Upper lobe of right lung (tissue), 1 donor: ENCODE measurements at regions not wholly inside any gene's neighbourhood (a gene's known extent, or its start where the extent isn't known, plus 50 kb on each side); places are given as distances from the start of the nearest gene placed in this dataset.

ENCODE experiments used
- ATAC-seq: fragments of 200-7000 bp; cut with Tn5 transposase; one replicate; pipeline ENCODE4 v1.9.1; 2020; ENCODE audit warnings: mild to moderate bottlenecking, moderate library complexity
- DNase-seq: peaks from one replicate; pipeline ENCODE4 v3.0.0-alpha.2; 2020
- H3K27ac ChIP-seq: fragments of 200-600 bp; one replicate; pipeline ENCODE4 v1.8.0; 2022
- H3K27me3 ChIP-seq: fragments of 200-600 bp; one replicate; pipeline ENCODE4 v1.8.0; 2022; ENCODE audit warnings: mild to moderate bottlenecking
- H3K36me3 ChIP-seq: fragments of 200-600 bp; one replicate; pipeline ENCODE4 v1.8.0; 2022
- H3K4me1 ChIP-seq: fragments of 200-600 bp; one replicate; pipeline ENCODE4 v1.8.0; 2022
- H3K4me3 ChIP-seq: fragments of 200-600 bp; one replicate; pipeline ENCODE4 v1.8.0; 2022; ENCODE audit warnings: mild to moderate bottlenecking
- H3K9me3 ChIP-seq: fragments of 200-600 bp; one replicate; pipeline ENCODE4 v1.8.0; 2022
- intact Hi-C: fragments of 100-400 bp; cut with DNase I; formaldehyde crosslinking; loops from one replicate; pipeline ENCODE4 v1.11.0; 2022
- TF ChIP-seq, protein P1 (sequence below): fragments of 200-600 bp; IDR thresholded peaks from one replicate; pipeline ENCODE4 v1.8.0; 2022; ENCODE audit warnings: antibody characterized with exemption
- donor health status: DM: no; HTN: yes; CAD: no; lungs with severe emphysema.

DNA sequence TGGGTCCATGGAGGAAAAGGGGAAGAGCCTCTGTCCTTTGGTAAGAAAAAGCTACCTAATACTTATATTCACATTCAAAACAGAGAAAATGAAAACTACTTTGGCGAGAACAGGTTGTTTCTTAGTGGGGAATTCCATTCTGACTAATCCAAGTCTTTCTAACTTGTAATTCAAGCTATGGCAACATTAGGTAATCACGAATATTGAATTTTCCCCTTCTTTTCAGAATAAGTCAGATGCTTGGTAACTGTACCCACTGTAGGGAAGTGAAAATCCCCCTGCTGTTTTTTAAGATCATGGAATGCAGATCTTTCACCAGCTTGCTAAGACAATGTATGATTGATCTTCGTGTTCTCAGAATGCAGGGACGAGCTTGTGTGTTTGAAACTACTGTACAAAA lies 384.4 kb downstream of the TCERG1L start:
- no peak for DNase-seq

DNA sequence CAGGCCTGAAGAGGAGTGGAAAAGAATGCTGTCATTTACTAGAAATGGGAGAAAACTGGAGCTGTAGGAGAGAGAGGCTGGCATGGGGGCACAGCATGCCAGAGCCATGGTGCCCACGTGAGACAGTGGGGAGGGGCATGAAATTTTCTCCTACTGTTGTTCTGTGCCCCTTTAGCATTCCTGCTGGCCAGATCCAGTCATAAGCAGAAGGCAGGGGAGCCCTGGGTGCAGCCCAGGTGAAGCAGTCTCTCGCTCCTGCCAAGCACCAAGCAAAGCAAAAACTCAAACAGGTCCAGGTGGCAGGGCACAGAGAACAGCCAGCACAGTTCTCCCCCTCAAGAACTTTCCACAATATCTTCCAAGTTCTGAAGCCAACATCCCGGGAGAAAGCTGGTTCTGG lies 383.2 kb downstream of the TCERG1L start:
- DNase-seq = no peak
- ATAC-seq = no peak
- H3K27ac ChIP-seq = no peak overlapping the region
- H3K36me3 ChIP-seq = no peaks in the 10 kb centered on the region
- no peaks in the 10 kb centered on the region for H3K9me3 ChIP-seq
- H3K27me3 ChIP-seq = no peaks in the 10 kb centered on the region
- H3K4me3 ChIP-seq = no peak overlapping the region
- TF ChIP-seq, protein P1, sequence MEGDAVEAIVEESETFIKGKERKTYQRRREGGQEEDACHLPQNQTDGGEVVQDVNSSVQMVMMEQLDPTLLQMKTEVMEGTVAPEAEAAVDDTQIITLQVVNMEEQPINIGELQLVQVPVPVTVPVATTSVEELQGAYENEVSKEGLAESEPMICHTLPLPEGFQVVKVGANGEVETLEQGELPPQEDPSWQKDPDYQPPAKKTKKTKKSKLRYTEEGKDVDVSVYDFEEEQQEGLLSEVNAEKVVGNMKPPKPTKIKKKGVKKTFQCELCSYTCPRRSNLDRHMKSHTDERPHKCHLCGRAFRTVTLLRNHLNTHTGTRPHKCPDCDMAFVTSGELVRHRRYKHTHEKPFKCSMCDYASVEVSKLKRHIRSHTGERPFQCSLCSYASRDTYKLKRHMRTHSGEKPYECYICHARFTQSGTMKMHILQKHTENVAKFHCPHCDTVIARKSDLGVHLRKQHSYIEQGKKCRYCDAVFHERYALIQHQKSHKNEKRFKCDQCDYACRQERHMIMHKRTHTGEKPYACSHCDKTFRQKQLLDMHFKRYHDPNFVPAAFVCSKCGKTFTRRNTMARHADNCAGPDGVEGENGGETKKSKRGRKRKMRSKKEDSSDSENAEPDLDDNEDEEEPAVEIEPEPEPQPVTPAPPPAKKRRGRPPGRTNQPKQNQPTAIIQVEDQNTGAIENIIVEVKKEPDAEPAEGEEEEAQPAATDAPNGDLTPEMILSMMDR = no peak
- intact Hi-C loops = no loop called here
- no peaks in the 10 kb centered on the region for H3K4me1 ChIP-seq

More for the DNA sequence above, 384.4 kb downstream of the TCERG1L start:
- H3K4me1 ChIP-seq = no peaks in the 10 kb centered on the region
- intact Hi-C loops = no loop called here
- no peaks in the 10 kb centered on the region for H3K36me3 ChIP-seq
- ATAC-seq = no peak
- no peak overlapping the region for H3K4me3 ChIP-seq
- no peaks in the 10 kb centered on the region for H3K27me3 ChIP-seq
- H3K27ac ChIP-seq = no peak overlapping the region
- TF ChIP-seq, protein P1 = no peak
- no peaks in the 10 kb centered on the region for H3K9me3 ChIP-seq

DNA sequence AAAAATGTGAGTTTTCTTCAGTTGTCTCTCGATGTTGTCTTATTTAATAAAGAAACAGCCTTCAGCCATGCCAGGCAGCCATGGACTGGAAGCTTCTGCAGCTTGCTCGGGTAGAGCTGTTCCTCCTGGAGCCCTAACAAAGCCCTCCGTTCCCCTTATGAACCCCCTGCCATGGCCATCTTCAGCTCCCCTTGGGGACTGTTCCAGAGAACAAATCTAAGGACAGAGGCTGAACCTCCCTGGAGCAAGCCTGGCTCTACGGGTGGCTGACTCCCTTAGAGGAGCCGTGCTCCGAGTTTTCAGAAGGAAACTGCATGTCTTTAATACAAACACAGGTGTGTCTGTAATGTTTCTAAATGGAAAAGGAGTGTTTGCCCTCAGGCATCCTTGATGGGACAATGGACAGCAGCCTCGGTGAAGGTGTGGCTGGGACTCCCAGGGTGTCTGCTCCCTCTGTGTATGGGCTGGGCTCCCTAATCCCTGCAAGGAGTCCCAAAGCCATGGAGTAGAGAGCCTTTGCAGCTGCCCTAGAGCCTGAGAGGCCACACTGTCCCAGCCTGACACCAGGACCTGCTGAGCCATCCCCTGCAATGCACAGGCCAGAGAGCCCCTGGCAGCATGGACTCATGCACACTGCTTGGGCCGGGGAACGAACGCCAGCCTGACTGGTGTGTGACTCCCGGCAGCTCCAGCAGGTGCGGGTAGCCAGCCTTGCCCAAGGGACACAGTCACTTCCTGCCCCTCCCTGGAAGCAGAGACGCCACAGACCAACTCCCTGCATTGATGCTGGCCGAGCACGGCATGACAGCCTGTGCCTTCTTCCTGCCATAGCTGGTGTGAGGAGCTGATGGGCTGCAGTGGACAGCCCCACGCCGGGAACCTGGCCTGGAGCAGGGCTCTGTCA lies 381.8 kb downstream of the TCERG1L start:
- Histone ChIP-seq H3K9me3 (no peaks in the 10 kb centered on the region), H3K4me1 (no peaks in the 10 kb centered on the region), H3K4me3 (no peak overlapping the region), H3K27me3 (no peaks in the 10 kb centered on the region), H3K27ac (no peak overlapping the region), H3K36me3 (no peaks in the 10 kb centered on the region)
- intact Hi-C loops = no loop called here
- ATAC-seq = no peak
- DNase-seq = no peak
- TF ChIP-seq, protein P1 = no peak

DNA sequence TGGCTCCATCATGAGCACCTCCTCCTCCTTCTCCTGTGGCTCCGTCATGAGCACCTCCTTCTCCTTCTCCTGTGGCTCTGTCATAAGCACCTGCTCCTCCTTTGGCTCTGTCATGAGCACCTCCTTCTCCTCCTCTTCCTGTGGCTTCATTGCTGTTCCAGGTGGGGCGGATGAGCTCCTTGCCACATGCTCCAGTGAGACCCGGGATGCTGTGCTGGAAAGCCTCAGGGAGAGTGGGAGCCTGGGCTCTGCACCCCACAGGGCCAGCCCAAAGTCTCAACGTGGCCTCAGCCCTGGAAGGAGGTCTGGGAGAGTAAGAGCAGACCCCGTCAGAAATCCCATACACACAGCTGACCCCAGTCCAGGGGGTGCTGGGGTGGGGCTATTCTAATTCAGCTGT lies 380.7 kb downstream of the TCERG1L start:
- intact Hi-C loops = no loop called here
- no peak for DNase-seq
- Histone ChIP-seq H3K4me3 (no peak overlapping the region), H3K36me3 (no peaks in the 10 kb centered on the region), H3K4me1 (no peaks in the 10 kb centered on the region), H3K27me3 (no peaks in the 10 kb centered on the region), H3K27ac (no peak overlapping the region), H3K9me3 (no peaks in the 10 kb centered on the region)
- TF ChIP-seq, protein P1 = no peak
- no peak for ATAC-seq

DNA sequence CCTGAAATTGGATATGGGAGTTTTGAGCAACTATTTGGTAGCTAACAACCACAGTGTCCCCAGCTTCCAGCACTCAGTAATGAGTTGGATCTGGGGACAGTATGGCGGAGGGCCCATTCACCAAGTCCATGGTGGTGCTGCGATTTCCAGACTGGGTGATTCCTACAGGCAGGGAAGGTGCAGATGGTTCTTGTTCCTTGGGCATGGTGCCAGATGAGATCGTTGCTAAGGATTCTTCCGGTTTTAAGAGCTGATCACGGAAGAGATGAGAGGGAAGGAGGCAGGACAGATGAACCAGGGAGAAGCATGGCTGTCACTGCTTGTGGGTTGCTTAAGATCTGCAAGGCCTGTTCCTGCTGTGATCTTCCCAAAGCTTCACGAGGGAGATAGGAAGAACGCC lies 380.3 kb downstream of the TCERG1L start:
- ATAC-seq (no peak), DNase-seq (no peak)
- Histone ChIP-seq H3K4me3 (no peak overlapping the region), H3K36me3 (no peaks in the 10 kb centered on the region), H3K9me3 (no peaks in the 10 kb centered on the region), H3K27ac (no peak overlapping the region), H3K27me3 (no peaks in the 10 kb centered on the region), H3K4me1 (no peaks in the 10 kb centered on the region)
- intact Hi-C loops = no loop called here
- TF ChIP-seq, protein P1 = no peak
